Ishikawa (cell line): ENCODE measurements at regions not wholly inside any gene's neighbourhood (a gene's known extent, or its start where the extent isn't known, plus 50 kb on each side); places are given as distances from the start of the nearest gene placed in this dataset.

Experiments used
- CEBPB ChIP-seq: IDR thresholded peaks from 2 replicates; pipeline ENCODE4 v1.6.1; 2012
- CREB1 ChIP-seq: IDR thresholded peaks from 2 replicates; pipeline ENCODE4 v1.6.1; 2012; ENCODE audit warnings: low read depth
- EGR1 ChIP-seq: IDR thresholded peaks from 2 replicates; pipeline ENCODE4 v1.6.1; 2012
- EP300 ChIP-seq: IDR thresholded peaks from 2 replicates; pipeline ENCODE4 v1.6.1; 2012; ENCODE audit warnings: borderline replicate concordance
- FOXM1 ChIP-seq: IDR thresholded peaks from 2 replicates; pipeline ENCODE4 v1.6.1; 2012; ENCODE audit warnings: low read depth, borderline replicate concordance
- NFIC ChIP-seq: IDR thresholded peaks from 2 replicates; pipeline ENCODE4 v1.6.1; 2012
- RAD21 ChIP-seq: IDR thresholded peaks from 2 replicates; pipeline ENCODE4 v1.6.1; 2012; ENCODE audit warnings: low read depth
- REST ChIP-seq: IDR thresholded peaks from 2 replicates; pipeline ENCODE4 v1.6.1; 2012; ENCODE audit warnings: low read depth, mild to moderate bottlenecking
- TAF1 ChIP-seq: IDR thresholded peaks from 2 replicates; pipeline ENCODE4 v1.6.1; 2012; ENCODE audit warnings: low read depth, mild to moderate bottlenecking
- TCF12 ChIP-seq: IDR thresholded peaks from 2 replicates; pipeline ENCODE4 v1.6.1; 2012; ENCODE audit warnings: low read depth
- USF1 ChIP-seq: IDR thresholded peaks from 2 replicates; pipeline ENCODE4 v1.6.1; 2012
- YY1 ChIP-seq: IDR thresholded peaks from 2 replicates; pipeline ENCODE4 v1.6.1; 2012; ENCODE audit warnings: low read depth
- ZBTB7A ChIP-seq: IDR thresholded peaks from 2 replicates; pipeline ENCODE4 v1.6.1; 2012; ENCODE audit warnings: low read depth

GRCh38 chr1:18569811-18570545 lies 60.7 kb upstream of the PAX7 start:
- TF ChIP-seq REST (no peak), RAD21 (no peak), YY1 (no peak), CREB1 (no peak), TAF1 (no peak), EP300 (no peak), NFIC (no peak), EGR1 (no peak), FOXM1 (no peak), ZBTB7A (no peak), USF1 (no peak), CEBPB (no peak), TCF12 (no peak)
